Medulla oblongata (tissue), 1 donor: ENCODE measurements at regions not wholly inside any gene's neighbourhood (a gene's known extent, or its start where the extent isn't known, plus 50 kb on each side); places are given as distances from the start of the nearest gene placed in this dataset.
"Not testable (repeated sequence)": the region's sequence is repeated elsewhere in the genome, so short reads cannot be mapped to it uniquely, and the experiment has no call there.

ENCODE experiments used
- DNase-seq: peaks from one replicate; pipeline ENCODE4 v3.0.0-alpha.2; 2015; ENCODE audit errors: extremely low spot score

DNA sequence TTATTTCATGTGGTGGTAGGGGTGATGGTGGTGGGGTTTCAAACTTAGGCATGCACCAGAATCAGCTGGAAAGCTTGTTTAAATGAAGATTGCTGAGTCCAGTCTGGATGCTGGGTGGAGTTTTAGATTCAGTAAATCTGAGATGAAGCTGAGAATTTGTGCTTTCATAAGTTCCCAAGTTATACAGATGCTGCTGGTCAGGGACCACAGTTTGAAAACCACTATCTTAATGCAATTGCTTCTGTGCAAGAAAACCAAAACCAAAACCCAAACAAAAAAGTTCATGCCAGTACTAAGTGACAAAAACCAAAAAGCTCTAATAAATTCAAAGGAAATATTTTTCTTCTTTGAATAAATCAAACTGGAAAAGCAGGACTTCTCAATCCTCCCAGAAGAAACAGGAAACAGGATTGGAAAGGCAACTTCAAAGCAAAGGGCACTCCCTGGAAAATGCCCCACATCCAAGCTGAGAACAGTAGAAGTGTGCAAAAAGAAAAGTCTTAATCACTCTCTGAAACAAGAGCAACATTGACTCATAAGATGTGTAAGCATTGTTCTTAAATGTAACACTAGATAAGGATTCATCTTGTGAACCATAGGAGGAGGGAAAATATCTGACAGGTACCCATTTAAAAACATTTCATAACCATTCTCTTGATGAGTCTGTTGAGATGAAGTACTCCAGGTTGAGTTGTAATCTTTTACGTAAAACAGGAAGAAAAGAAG lies 481.5 kb upstream of the HSF2 start:
- no peak for DNase-seq

DNA sequence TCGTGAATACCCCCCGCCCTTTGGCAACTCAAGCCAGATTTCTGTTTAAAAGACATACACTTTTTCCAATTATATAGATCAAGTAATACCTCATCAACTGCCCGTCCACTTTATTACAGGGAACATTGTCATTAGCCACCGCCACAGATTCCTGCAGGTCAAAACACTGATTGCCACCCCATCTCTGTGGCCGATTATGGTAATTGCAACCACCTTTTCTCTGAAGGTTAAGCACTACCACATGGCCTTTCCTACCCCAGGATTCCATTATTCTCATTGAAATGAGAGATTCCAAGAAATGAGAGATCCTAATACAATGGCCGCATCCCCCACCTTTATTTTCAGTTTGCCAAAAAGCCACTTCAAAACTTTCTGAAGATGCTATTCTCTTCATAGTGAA lies 478.8 kb upstream of the HSF2 start:
- no peak for DNase-seq

DNA sequence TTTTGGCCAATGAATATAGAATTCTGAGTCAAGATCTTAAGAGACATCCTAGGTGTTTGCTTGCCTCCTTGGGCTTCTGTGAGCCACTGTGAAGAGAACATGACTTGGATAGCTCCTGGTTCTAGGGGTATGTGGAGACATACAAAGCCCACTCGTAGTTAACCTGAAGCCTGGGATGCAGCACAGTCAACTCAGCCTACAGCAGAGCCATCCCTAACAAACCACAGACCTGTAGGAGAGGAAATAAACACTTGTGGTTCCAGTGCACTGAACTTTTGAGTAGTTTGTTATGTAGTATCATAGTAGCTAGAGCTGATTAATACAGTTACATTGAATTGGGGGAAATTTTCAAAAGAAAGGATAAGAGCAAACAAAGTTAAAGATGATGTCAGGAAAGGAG lies 474.4 kb upstream of the HSF2 start:
- no peak for DNase-seq

DNA sequence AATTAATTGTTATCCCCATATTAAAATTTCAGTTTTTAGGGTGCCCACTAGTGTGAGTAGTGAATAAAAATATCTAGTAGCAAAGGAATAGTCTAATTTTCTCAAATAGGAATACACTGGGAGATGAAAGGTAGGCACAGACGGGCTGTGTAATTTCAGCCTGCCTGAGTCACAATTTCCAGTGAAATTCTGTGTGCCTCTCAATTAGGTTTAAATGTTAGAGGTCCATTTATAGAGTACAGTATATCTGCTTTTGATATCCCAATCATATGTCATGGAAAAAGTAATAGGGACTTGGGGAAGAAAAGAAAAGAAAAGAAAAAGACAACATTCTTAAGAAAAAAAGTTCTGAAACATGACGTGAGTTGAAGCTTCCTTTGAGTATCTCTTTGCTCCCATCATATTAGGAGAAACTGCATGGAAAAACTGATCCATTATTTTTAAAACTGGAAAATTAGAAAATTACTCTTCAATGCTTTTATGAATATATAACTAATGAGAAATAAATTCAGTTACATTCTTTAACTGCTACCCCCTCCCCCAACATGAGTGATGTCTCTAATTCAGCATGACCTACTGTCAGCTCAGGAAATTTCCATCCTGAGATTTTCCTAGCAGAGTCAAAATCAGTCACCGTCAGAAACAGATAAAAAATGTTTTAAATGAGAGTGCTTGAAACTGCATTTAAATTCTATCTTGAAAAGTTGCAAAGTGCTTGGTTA lies 473.8 kb upstream of the HSF2 start:
- DNase-seq = no peak

DNA sequence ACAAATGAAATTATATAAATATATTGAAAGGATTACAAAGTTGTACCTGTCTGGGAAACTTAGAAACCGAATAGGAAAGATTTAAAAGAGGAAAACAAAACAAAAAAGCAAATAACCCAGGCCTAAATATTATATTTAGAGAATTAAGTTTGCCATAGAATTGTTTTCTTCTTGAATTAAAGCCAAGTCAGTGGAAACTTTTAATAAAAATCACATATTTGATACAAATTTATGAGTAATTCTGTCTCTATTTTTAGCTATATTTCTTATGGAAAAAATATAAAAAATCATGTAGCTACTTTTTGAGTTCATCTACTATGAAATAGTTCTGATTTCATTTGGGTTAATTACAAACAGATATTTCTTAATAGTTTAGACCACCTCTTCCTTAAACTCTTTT lies 470.2 kb upstream of the HSF2 start:
- DNase-seq = no peak

DNA sequence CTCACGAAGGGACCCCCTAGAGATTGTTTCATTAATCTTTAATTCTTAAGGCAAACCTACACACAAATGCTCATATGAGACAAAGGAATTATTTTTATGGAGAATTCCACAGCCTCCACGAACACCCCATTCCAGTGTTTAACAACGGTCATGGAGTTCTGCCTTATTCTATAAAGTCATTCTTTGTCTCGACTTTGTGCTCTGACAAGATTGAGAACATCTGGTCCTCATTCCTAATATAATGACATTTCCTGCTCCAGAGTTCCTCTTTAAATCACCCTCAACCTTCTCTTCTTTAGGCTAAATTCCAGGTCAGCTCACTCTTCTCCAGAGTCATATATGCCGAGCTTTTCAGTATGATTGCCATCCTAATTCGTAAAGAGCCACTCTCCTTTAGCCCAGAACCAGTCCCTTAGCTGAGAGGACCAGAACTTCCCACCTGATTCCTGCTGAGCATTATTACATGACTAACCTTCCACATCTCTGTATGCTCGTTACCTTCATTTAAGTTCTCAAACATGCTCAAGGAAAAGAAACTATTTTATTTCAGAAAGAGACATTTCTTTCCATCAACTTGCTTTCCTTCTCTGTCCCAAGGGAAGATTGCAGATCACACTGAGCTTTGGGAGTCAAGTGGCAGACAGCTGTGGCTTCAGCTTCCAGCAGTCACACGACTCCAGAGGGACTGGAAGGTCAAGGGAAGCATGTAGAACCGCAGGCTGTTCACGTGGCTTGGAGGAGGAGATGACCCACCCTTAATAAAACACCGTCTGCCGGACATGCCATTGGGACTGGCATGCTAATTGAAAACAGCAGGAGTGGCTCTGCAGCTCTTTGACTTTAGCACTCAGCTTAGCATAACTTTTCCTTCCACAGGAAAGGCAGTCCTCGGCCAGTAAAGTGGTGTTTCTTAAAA lies 467.1 kb upstream of the HSF2 start:
- peak; percentile 4 for DNase-seq

DNA sequence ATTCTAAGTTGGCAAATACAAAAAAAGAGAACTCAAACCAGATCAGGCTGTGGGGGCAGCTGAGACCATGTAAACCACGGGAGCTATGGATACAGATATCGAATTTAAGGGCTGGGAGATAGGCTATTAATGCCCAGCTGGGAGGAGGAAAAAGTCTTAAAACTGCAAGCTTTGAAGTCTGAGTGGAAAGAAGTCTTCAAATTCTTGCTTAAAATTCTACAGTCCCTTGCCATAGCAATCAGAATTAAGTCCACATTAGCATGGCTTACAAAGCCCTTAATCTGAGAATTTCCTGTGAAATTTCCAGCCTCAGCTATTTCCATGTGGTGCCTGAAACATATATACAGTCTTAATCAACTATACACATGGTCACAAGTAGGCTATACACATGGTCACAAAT lies 465.0 kb upstream of the HSF2 start:
- DNase-seq = no peak

DNA sequence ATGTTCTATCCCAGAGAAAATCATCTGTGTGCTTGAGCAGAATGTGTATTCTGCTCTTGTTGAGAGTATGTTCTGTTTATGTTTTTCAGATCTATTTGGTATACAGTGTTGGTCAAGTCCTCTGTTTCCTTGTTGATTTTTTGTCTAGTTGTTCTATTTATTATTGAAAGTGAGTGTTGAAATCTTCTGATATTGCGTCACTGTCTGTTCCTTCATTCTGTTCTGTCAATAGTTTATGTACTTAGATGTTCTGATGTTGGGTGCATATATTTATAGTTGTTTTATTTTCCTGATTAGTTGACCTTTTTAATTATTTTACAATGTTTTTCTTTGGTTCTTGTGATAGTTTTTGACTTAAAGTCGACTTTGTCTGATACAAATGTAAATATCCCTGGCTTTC lies 458.7 kb upstream of the HSF2 start:
- DNase-seq = no peak

DNA sequence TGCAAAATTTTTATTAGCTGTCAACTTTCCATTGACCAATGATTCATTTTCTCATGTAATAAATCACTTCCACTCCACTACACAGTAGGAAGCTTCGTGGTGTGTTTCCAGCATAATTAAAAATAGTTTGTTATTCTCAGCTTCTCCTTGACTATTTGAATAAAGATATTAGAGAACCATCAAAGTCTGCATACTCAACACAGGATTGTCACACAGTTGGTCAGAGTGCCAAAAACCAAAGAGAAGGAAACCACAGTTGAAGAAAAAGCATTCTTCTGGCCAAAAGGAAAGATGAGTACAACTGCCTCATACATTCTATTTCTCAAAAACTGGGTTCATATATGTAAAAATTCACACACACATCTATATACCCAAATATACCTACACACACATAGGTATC lies 455.1 kb upstream of the HSF2 start:
- DNase-seq = no peak

DNA sequence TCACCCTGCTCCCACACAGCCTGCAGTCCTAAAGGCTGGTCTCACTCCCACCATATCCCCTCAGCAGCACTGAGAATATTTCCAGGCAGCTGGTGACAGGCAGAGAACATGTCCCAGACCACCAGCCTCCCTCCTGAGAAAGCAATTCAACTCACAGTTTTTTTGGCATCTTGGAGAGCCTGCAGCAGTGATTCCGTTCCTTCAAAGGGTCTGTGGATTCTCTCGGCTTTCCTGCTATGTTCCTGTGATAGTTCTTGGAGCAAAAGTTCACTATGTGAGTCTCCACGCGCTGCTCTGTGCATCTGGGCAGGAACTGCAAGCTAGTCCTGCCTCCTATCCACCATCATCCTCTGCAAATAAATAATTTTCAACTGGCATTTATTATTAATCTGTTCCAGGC lies 448.3 kb upstream of the HSF2 start:
- DNase-seq = no peak

DNA sequence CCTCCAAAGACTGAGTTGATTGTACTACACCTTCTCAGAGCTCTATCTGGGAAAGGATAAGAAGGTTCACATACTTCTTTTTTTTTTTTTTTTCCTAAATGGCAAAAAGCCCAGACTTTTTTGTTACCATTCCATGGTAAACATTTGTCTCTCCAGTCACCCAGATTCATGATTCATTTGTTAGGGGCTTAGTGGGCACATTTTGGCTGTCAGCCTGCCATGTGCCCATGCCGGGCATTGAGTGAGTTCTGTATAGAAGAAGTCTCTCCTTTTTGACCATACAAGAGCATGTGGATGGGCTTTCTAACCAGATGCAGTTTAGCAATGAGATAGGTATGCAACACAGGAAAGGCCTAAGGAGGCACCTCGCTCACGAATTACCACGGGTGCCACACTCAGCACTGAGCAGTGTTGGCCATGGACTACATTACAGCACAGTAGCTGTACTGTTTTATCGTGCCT lies 447.5 kb upstream of the HSF2 start:
- DNase-seq = no peak

DNA sequence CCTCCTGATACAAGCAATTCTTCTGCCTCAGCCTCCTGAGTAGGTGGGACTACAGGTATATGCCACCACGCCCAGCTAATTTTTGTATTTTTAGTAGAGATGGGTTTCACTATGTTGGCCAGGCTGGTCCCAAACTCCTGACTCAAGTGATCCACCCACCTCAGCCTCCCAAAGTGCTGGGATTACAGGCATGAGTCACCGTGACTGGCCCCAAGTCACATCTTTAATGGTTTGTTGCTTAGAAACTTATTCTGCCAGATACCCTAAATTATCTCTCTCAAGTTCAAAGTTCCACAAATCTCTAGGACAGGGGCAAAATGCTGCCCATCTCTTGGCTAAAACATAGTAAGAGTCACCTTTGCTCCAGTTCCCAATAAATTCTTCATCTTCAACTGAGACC lies 444.1 kb upstream of the HSF2 start:
- DNase-seq = not testable (repeated sequence)

DNA sequence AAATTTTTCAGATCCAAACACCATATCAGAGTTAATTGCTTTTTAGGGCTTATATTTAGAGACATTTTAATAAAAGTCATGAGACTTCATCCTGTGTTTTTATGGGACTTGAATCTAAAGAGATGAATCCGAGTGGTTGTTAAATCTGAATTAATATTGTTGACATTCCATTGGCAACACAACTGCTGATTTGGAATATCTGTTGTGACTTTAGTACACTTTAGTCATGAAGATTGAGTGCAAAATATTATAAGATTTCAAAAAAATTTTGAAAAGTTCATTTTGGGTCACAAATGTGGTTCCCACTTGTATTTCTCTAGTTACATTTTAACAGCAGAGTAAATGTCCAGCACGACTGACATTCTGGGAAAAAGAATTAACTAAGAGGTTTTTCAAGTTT lies 442.7 kb upstream of the HSF2 start:
- no peak for DNase-seq

DNA sequence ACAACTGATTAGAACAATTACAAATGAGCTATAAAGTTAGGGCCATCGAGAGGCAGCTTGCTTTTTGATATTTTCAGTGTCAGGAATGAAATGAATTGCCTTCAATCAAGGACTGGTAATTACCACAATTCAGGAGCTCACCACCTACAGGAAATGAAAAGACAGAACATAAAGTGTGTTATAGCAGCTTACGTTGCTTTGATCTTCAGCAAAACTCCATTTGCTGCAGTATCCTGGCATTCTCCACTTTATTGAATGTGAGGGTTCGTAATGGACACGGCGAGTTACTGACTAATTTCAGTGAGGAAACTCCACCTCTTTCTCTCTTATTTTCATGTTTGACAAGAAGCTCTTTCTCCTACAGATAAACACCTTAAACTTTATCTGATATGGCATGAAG lies 440.0 kb upstream of the HSF2 start:
- no peak for DNase-seq

DNA sequence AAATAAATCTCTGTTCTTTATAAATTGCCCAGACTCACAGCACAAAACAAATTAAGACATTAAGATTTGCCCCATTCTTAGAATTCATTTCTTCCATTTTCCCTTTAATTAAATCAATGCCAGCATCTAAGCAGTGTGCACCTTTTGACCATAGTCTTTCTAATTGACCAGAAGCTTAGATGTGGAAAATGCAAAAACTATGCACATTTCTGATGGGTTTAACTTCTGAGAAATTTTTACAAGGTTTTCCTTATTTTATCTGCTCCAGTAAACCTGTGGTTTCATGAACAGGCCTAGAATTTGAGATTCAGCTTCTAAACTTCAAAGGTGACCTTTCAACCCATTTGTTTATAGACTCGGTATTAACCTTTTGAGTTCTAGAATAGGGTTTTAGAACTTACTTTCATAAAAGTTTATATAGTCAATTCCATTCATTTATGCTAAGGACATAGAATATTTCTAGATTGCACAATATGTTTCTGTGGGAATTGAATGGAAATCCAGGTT lies 437.8 kb upstream of the HSF2 start:
- DNase-seq = no peak

DNA sequence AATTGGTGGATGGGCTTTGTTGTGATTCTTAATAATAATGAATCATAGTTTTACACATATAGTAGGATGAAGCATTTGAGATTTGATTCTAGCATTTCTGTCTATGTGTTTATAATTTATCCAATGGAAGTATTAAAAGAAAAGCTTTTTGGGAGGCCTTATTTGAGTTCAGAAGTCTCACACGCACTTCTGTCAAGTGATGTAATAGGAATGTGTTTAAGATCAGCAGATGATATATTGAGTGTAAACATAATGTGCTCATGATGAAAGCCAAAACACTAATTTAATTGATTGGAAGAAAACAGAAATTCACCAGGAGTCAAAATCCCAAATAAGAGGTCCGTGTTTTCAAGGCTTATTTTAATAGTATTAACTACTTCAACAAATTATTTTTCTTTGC lies 435.6 kb upstream of the HSF2 start:
- DNase-seq = no peak

DNA sequence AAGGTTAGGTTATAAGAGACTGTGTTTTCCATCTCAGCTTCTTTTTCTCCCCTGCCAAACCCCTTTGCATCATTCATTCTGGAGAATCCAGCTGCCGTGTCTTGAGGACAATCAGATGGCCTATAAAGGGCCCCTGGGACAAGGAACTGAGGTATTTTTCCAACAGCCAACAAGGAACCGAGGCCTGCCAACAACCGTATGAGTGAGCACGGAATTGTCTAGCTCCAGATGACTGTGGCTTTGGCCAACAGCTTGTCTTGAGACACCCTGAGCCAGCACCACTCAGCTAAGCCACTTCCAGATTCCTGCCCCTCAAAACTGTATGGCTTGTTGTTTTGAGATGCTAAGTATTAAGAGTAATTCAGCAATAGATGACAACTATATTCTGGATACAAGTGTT lies 433.7 kb upstream of the HSF2 start:
- DNase-seq = no peak

DNA sequence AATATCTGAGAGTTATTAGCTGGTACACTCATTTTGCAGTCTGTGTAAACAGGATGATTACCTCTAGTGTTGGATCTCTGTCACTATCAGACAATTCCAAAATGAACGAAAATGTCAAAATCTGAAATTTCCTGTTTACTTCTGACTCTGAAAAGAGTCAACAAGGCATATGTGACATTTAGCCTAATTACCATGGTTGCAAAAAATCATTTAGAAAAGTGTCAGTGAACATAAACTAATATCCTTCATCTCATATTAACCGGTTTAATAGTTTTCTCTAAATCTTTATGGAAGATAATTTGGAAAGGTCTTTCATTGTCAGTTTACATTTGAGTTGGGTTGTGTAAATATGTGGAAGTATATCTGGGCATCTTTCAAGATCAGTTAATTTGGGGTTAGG lies 431.8 kb upstream of the HSF2 start:
- DNase-seq = no peak

DNA sequence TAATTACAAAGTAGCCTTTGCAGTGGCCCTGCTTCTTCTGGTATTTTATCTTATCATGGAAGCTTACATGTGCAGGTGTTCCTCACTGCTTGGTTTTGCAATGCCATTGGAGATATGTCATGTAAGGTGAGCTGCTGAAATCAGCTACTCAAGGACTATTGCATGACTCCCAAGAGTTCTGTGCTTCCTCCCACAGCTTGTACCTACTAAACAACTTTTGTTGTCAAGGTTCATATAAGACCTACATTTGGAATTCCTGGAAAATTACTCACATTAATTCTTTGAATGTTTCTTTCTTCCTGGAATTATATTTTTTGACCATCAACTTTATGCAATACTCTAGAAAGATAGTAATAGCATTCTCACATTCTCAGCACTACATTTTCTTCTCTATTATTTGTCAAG lies 427.5 kb upstream of the HSF2 start:
- DNase-seq = no peak

DNA sequence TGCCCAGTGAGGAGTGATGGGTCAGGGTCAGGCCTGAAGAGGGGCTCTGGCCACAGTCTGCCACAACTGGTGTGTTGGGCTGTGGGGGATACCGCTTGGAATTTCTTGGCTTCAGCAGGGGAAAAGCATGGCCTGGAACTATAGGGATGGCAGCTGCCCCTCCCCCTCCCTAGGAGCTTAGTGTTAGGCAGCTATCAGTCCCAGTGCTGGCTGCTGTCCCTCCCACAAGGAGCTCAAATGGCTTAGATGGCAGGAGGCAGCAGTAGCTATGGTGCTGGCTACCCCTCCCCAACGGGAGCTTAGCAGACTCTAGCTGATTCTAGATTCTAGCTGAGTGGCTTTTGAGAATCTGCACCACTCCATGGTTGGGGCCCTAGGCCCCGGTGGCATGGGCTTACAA lies 414.5 kb upstream of the HSF2 start:
- DNase-seq = no peak

DNA sequence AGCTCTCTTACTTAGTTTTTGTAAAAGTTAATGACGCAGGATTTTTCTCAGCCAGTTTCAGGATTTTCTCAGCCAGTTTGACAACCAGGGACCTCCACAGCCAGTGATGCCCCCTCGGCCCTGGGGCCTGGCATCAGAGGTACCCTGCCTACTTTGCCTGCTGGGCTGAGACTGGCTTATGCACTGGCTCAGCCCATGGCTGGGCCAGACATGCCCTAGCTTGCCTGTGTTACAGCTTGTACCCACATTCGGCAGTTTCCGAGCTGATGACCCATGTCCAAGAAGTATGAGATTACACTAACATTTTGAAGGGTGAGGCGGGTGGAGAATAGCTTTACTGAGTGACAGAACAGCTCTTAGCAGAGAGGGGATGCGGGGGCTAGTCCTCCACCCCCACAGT lies 406.1 kb upstream of the HSF2 start:
- DNase-seq = no peak

DNA sequence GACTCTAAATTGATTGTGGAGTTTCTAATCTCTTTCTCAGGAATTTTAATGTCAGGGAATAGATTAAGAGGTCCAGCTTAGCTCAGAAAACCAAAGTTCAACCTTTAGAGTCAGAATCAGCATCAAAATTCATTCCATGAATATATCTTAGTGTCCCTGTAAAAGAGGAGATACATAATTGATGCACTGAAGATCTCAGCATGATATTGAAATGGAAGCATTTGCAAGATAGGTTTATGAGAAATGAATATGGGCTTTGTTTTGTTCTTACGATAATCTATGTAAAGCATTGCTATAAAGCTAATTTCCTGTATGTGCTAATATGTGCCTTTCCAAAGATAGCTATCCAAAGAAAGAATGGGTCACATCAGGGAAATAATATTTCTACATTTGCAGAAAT lies 404.5 kb upstream of the HSF2 start:
- no peak for DNase-seq
